K562 (cell line): ENCODE measurements at regions not wholly inside any gene's neighbourhood (a gene's known extent, or its start where the extent isn't known, plus 50 kb on each side); places are given as distances from the start of the nearest gene placed in this dataset.

Experiments used
- ATAC-seq: fragments of 200-7000 bp; cut with Tn5 transposase; 3 replicates; pipeline ENCODE4 v1.9.1; 2020; ENCODE audit warnings: moderate library complexity
- BruUV-seq: library from RNA; stranded (reverse); fragments of 400-500 nt; replicated peaks from 2 replicates; lab custom pipeline; 2021; lab: Mats Ljungman, UMichigan
- CTCF ChIA-PET: fragments of 300-600 bp; formaldehyde crosslinking; extraction: SDS; loops from one replicate; lab custom pipeline; 2021; ENCODE audit warnings: low intra/inter-chr PET ratio; lab: Yijun Ruan, JAX
- POLR2A ChIA-PET: fragments of 300-600, 350-650 bp; sonication (Branson Sonifier 250); formaldehyde crosslinking; extraction: SDS; loops from one replicate; lab custom pipeline; 2021; ENCODE audit warnings: antibody characterized with exemption, inconsistent platforms; lab: Yijun Ruan, JAX
- DNase-seq, 4 experiments: peaks; one replicate each; pipeline versions ENCODE4 v3.0.0 to v3.0.0-alpha.2; 2011 to 2018; ENCODE audit warnings: low spot score in 3 of 4, mixed read lengths in 3 of 4; ENCODE audit errors: extremely low read depth in 1 of 4
- FAIRE-seq: peaks from 2 replicates; lab custom pipeline; 2011; peaks lifted over from hg19 to GRCh38; lab: Jason Lieb, UNC
- H2AFZ ChIP-seq: 2 replicates; pipeline ENCODE4 v1.6.0; 2011; ENCODE audit warnings: low read depth, low read length, control low read depth, inconsistent platforms
- H3K27ac ChIP-seq: fragments of 200-600 bp; 3 replicates; pipeline ENCODE4 v1.8.0; 2011; ENCODE audit warnings: low read depth, mild to moderate bottlenecking, control low read depth, inconsistent platforms, low read length, moderate library complexity, mixed read lengths; ENCODE audit errors: extremely low read depth
- H3K27me3 ChIP-seq, 2 experiments: fragments of 300-600 bp in 1 of 2; 2 replicates in 1 of 2; 3 replicates in 1 of 2; pipeline versions ENCODE4 v1.6.0 to v1.8.0; 2011; ENCODE audit warnings: inconsistent platforms in 2 of 2, low read length in 2 of 2, mild to moderate bottlenecking in 1 of 2, mixed read lengths in 1 of 2, moderate library complexity in 1 of 2; ENCODE audit not compliant: control insufficient read depth in 2 of 2, insufficient read depth in 2 of 2
- H3K36me3 ChIP-seq: fragments of 300-600 bp; 3 replicates; pipeline ENCODE4 v1.8.0; 2011; ENCODE audit warnings: mild to moderate bottlenecking, low read length, inconsistent platforms; ENCODE audit not compliant: control insufficient read depth, insufficient read depth
- H3K4me1 ChIP-seq, 2 experiments: fragments of 200-600 bp in 1 of 2; replicated peaks in 1 of 2; 2 replicates in 1 of 2; 3 replicates in 1 of 2; pipeline versions ENCODE4 v1.5.1 to v1.8.0; 2011; ENCODE audit warnings: inconsistent platforms in 2 of 2, low read length in 2 of 2, mild to moderate bottlenecking in 1 of 2, mixed read lengths in 1 of 2, moderate library complexity in 1 of 2; ENCODE audit not compliant: control insufficient read depth in 2 of 2, insufficient read depth in 2 of 2
- H3K4me2 ChIP-seq: 2 replicates; pipeline ENCODE4 v1.6.1; 2011; ENCODE audit warnings: low read length, control low read depth, inconsistent platforms, mixed read lengths; ENCODE audit not compliant: insufficient read depth
- H3K4me3 ChIP-seq: fragments of 200-600 bp; sonication (generic), shearing (Covaris generic); 2 replicates; pipeline ENCODE4 v1.5.1; 2016; ENCODE audit warnings: control low read depth, inconsistent platforms
- H3K79me2 ChIP-seq: fragments of 200-600 bp; 3 replicates; pipeline ENCODE4 v1.8.0; 2011; ENCODE audit warnings: low read length, inconsistent platforms; ENCODE audit not compliant: control insufficient read depth, insufficient read depth
- H3K9ac ChIP-seq, 2 experiments: 2 replicates each; pipeline versions ENCODE4 v1.6.0 to v1.6.1; 2011; ENCODE audit warnings: low read depth in 2 of 2, low read length in 2 of 2, control low read depth in 1 of 2, inconsistent platforms in 1 of 2, mild to moderate bottlenecking in 1 of 2, mixed read lengths in 1 of 2; ENCODE audit not compliant: insufficient read depth in 1 of 2
- H3K9me1 ChIP-seq: one replicate; pipeline ENCODE4 v1.6.0; 2011; ENCODE audit warnings: inconsistent platforms, mild to moderate bottlenecking, low read length, moderate library complexity; ENCODE audit not compliant: control insufficient read depth, insufficient read depth
- H3K9me3 ChIP-seq: replicated peaks from 2 replicates; pipeline ENCODE4 v1.5.1; 2011; ENCODE audit warnings: low read depth, low read length, inconsistent platforms; ENCODE audit not compliant: control insufficient read depth, insufficient read depth
- H4K20me1 ChIP-seq: replicated peaks from 2 replicates; pipeline ENCODE4 v1.6.1; 2011; ENCODE audit warnings: low read length, inconsistent platforms, mixed read lengths; ENCODE audit not compliant: control insufficient read depth, insufficient read depth
- CREB1 ChIP-seq, 2 experiments: sonication (generic) in 1 of 2; formaldehyde crosslinking in 1 of 2; IDR thresholded peaks; 2 replicates each; pipeline versions ENCODE4 v1.6.1 to v1.8.0; 2012 to 2022; ENCODE audit warnings: inconsistent platforms in 1 of 2, mild to moderate bottlenecking in 1 of 2, missing genetic modification reagents in 1 of 2, moderate library complexity in 1 of 2
- CTCF ChIP-seq, 3 experiments: IDR thresholded peaks in 2 of 3; conservative IDR thresholded peaks in 1 of 3; 2 replicates each; pipeline ENCODE4 v1.5.1; 2011 to 2012; ENCODE audit warnings: low read length in 3 of 3, mild to moderate bottlenecking in 3 of 3, control low read depth in 2 of 3, improper control_type of control experiment in 1 of 3, inconsistent platforms in 1 of 3, low read depth in 1 of 3, mixed read lengths in 1 of 3, moderate library complexity in 1 of 3; ENCODE audit not compliant: insufficient read depth in 2 of 3
- GATAD2A ChIP-seq: fragments of 450-650 bp; IDR thresholded peaks from 2 replicates; pipeline ENCODE4 v1.6.1; 2017
- GTF2B ChIP-seq: IDR thresholded peaks from 2 replicates; pipeline ENCODE4 v1.6.1; 2011; ENCODE audit not compliant: insufficient read length; ENCODE audit errors: extremely low read depth
- HMGXB4 ChIP-seq: sonication (generic); formaldehyde crosslinking; IDR thresholded peaks from 2 replicates; pipeline ENCODE4 v1.8.1; 2023; ENCODE audit warnings: mild to moderate bottlenecking, missing genetic modification reagents
- KAT8 ChIP-seq: fragments of 450-650 bp; IDR thresholded peaks from 2 replicates; pipeline ENCODE4 v1.6.1; 2016; ENCODE audit warnings: low read depth, mild to moderate bottlenecking
- MEF2A ChIP-seq: IDR thresholded peaks from 2 replicates; pipeline ENCODE4 v1.6.1; 2011; ENCODE audit warnings: low read depth, mild to moderate bottlenecking, low read length, moderate library complexity; ENCODE audit not compliant: control insufficient read depth
- MYNN ChIP-seq, 2 experiments: sonication (generic); formaldehyde crosslinking in 1 of 2; IDR thresholded peaks; 2 replicates each; pipeline versions ENCODE4 v1.5.0 to v1.6.1; 2016 to 2020; ENCODE audit warnings: antibody characterized with exemption in 1 of 2, missing genetic modification reagents in 1 of 2
- WGBS: fragments of 100-300 bp; shearing (Covaris generic); methylation state at CpG from one replicate; pipeline ENCODE4 v1.1.6; 2016; ENCODE audit warnings: low coverage, mixed read lengths; ENCODE audit not compliant: insufficient coverage; ENCODE audit errors: missing lambda C conversion rate; 5-methylcytosine and 5-hydroxymethylcytosine counted together
- in situ Hi-C: fragments of 300-500 bp; cut with MboI; formaldehyde crosslinking; loops from 4 replicates; pipeline ENCODE4 v1.15.0; 2018; ENCODE audit warnings: inconsistent platforms, mixed read lengths
- intact Hi-C: fragments of 100-400 bp; cut with micrococcal nuclease; formaldehyde crosslinking; loops from 2 replicates; pipeline ENCODE4 v1.14.2; 2022
- TF ChIP-seq, protein P1 (sequence below): fragments of 250-450 bp; sonication (Bioruptor Pico); IDR thresholded peaks from 2 replicates; pipeline ENCODE4 v1.5.1; 2021; ENCODE audit warnings: mild to moderate bottlenecking

GRCh38 chr13:73677048-73677601, 457.1 kb downstream of the KLF12 start:
- FAIRE-seq, result no peak
- no peak overlapping the region for H3K9ac ChIP-seq

DNA sequence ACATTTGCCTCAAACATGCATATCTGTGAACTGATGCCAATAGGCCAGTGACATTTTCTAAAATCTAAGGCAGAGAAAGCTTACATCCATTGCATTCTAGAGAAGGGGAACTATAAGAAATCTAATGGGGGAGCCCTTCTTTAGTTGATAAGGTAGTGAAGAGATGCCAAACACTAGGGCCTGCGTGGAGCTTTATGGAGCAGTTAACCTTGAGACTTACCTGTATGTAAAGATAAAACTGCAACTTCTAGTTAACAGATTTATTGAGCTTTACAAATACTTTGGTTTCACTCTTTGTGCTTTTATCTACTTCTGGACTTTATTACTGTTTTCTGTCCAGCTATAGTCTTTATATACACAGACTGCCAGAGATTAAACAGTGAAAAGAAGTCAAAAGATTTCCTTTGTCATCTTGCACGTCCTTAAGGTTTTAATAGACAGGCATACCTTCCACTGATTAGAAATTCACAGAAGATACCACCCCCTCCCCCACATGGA, 457.6 kb downstream of the KLF12 start:
- in situ Hi-C loops, result no loop called here
- Histone ChIP-seq H3K27me3 (no peaks in the 10 kb centered on the region), H3K9me3 (no peaks in the 10 kb centered on the region), H3K4me3 (no peak overlapping the region), H3K4me1 (no peaks in the 10 kb centered on the region), H4K20me1 (no peaks in the 10 kb centered on the region), H2AFZ (no peak overlapping the region), H3K4me2 (no peak overlapping the region), H3K9ac (no peak overlapping the region), H3K79me2 (no peaks in the 10 kb centered on the region), H3K27ac (no peak overlapping the region), H3K9me1 (no peaks in the 10 kb centered on the region), H3K36me3 (no peaks in the 10 kb centered on the region)
- ATAC-seq (no peak), FAIRE-seq (no peak), DNase-seq (no peak)
- ChIA-PET POLR2A (interaction anchor here (1.1 kb wide), 1 partner anchor 11 kb away, joined by 3 read pairs; no protein-coding TSS in a partner anchor), CTCF (no interaction called here)
- intact Hi-C loops, result no loop called here
- no TSS peak for BruUV-seq
- 0% methylated on average over 2 of the region's 2 CpGs for WGBS
- TF ChIP-seq HMGXB4 (CRISPR knock-in tag), result no peak
- TF ChIP-seq MYNN (IDR thresholded peaks at IDR 0.05), result no peak
- no peak for TF ChIP-seq MYNN (CRISPR knock-in tag; IDR thresholded peaks at IDR 0.05)
- no peak for TF ChIP-seq CTCF (IDR thresholded peaks at IDR 0.05 in 2 of 3, conservative IDR thresholded peaks at IDR 0.05 in 1 of 3; ENCODE audit: insufficient read depth in 2 of 3, low read depth in 1 of 3, low read length in 3 of 3)
- TF ChIP-seq GATAD2A, result no peak
- TF ChIP-seq, protein P1, sequence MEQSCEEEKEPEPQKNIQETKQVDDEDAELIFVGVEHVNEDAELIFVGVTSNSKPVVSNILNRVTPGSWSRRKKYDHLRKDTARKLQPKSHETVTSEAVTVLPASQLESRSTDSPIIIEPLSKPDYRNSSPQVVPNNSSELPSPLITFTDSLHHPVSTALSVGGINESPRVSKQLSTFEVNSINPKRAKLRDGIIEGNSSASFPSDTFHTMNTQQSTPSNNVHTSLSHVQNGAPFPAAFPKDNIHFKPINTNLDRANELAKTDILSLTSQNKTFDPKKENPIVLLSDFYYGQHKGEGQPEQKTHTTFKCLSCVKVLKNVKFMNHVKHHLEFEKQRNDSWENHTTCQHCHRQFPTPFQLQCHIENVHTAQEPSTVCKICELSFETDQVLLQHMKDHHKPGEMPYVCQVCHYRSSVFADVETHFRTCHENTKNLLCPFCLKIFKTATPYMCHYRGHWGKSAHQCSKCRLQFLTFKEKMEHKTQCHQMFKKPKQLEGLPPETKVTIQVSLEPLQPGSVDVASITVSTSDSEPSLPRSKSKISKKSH (CRISPR knock-in tag), result no peak
- no peak for TF ChIP-seq GTF2B
- TF ChIP-seq CREB1 (IDR thresholded peaks at IDR 0.05), result no peak
- TF ChIP-seq CREB1 (CRISPR knock-in tag; IDR thresholded peaks at IDR 0.05), result no peak

More at GRCh38 chr13:73677048-73677601, 457.1 kb downstream of the KLF12 start:
- H3K9me3 ChIP-seq, result no peaks in the 10 kb centered on the region
- no peak overlapping the region for H3K27ac ChIP-seq
- no peak overlapping the region for H2AFZ ChIP-seq
- intact Hi-C loops, result no loop called here
- H3K4me2 ChIP-seq, result no peak overlapping the region
- ChIA-PET CTCF (no interaction called here), POLR2A (no interaction called here)
- H3K4me3 ChIP-seq, result no peak overlapping the region
- no peaks in the 10 kb centered on the region for H3K9me1 ChIP-seq
- no peaks in the 10 kb centered on the region for H4K20me1 ChIP-seq
- no peaks in the 10 kb centered on the region for H3K27me3 ChIP-seq
- no TSS peak for BruUV-seq
- ATAC-seq (no peak), DNase-seq (no peak)
- no peaks in the 10 kb centered on the region for H3K79me2 ChIP-seq
- in situ Hi-C loops, result no loop called here
- no peaks in the 10 kb centered on the region for H3K36me3 ChIP-seq
- 12% methylated on average over 4 of the region's 4 CpGs for WGBS
- no peak for TF ChIP-seq MEF2A
- TF ChIP-seq KAT8, result no peak
- TF ChIP-seq, all 486 proteins: peak for 0
- H3K4me1 ChIP-seq, result no peaks in the 10 kb centered on the region
